BE2C (cell line): ENCODE measurements at regions not wholly inside any gene's neighbourhood (a gene's known extent, or its start where the extent isn't known, plus 50 kb on each side); places are given as distances from the start of the nearest gene placed in this dataset.

ENCODE experiments used
- DNase-seq: peaks from one replicate; pipeline ENCODE4 v3.0.0-alpha.2; 2020
- H3K27me3 ChIP-seq: fragments of 250-450 bp; sonication (Bioruptor Pico); 2 replicates; pipeline ENCODE4 v1.5.1; 2020; ENCODE audit warnings: mild to moderate bottlenecking
- H3K36me3 ChIP-seq: fragments of 250-450 bp; sonication (Bioruptor Pico); 2 replicates; pipeline ENCODE4 v1.5.1; 2020; ENCODE audit warnings: mild to moderate bottlenecking
- H3K4me1 ChIP-seq: fragments of 250-450 bp; sonication (Bioruptor Pico); 2 replicates; pipeline ENCODE4 v1.5.1; 2020
- H3K4me3 ChIP-seq: 2 replicates; pipeline ENCODE4 v1.5.1; 2011; ENCODE audit warnings: low read depth, low read length
- H3K9me3 ChIP-seq: fragments of 250-450 bp; sonication (Bioruptor Pico); 2 replicates; pipeline ENCODE4 v1.5.1; 2020
- TF ChIP-seq, protein P1 (sequence below): IDR thresholded peaks from 2 replicates; pipeline ENCODE4 v1.5.1; 2012; ENCODE audit warnings: mild to moderate bottlenecking, low read depth, low read length

DNA sequence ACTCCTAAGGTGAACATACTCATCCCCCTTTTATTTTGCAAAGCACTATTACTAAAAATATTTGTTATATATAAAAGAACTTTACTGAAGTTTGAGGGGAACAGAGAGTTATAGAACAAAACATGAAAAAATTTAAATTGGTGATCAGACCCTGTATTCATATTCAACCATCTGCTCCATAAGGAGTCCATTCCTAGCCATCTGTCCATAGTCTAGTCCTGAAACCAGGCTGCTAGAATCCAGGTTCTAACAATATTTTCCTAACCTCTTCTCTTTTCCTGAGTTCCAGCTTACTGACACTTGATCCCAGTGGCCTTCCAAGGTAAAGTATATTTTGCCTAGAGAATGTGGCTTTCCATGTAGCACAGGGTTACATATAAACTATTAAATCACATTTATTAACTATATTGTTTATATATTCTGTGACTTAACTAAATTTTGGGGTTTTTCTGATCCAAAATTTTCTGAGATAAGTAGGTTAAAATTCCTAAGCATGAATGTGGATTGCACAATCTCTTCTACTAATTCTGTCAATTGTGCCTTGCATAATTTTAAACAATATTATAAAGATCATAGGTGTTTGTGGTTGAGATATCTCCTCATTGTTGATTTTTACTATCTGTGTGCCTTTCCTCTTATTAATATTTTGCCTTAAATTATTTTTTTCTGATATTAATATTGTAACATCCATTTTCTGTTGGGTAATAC lies 137.6 kb upstream of the MAGI2 start:
- H3K36me3 ChIP-seq, result no peaks in the 10 kb centered on the region
- no peaks in the 10 kb centered on the region for H3K27me3 ChIP-seq
- no peak for DNase-seq
- no peak overlapping the region for H3K4me3 ChIP-seq
- no peaks in the 10 kb centered on the region for H3K9me3 ChIP-seq
- H3K4me1 ChIP-seq, result peaks cover 2% of the 10 kb centered on the region
- TF ChIP-seq, protein P1, sequence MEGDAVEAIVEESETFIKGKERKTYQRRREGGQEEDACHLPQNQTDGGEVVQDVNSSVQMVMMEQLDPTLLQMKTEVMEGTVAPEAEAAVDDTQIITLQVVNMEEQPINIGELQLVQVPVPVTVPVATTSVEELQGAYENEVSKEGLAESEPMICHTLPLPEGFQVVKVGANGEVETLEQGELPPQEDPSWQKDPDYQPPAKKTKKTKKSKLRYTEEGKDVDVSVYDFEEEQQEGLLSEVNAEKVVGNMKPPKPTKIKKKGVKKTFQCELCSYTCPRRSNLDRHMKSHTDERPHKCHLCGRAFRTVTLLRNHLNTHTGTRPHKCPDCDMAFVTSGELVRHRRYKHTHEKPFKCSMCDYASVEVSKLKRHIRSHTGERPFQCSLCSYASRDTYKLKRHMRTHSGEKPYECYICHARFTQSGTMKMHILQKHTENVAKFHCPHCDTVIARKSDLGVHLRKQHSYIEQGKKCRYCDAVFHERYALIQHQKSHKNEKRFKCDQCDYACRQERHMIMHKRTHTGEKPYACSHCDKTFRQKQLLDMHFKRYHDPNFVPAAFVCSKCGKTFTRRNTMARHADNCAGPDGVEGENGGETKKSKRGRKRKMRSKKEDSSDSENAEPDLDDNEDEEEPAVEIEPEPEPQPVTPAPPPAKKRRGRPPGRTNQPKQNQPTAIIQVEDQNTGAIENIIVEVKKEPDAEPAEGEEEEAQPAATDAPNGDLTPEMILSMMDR, result no peak

DNA sequence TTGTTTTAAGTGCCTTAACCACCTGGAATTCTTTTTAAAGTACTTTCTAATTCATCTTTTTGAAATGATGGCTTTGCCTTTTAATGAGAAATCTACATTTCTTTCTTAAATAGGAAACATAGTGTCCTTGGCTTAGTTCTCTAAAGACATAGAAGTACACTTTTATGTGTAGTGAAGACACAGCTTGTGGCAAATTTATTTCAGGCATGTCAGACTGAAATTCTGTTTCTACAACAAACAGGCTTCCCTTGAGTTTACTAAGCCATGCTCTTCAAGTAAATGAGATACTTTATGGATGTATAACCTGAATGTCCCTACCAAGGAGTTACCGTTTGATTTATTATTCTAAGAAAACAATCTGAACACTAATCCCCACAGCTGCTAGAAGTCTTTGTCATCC lies 136.9 kb upstream of the MAGI2 start:
- Histone ChIP-seq H3K4me3 (no peak overlapping the region), H3K36me3 (no peaks in the 10 kb centered on the region), H3K4me1 (peaks cover 2% of the 10 kb centered on the region), H3K9me3 (no peaks in the 10 kb centered on the region), H3K27me3 (no peaks in the 10 kb centered on the region)
- TF ChIP-seq, protein P1, result no peak
- no peak for DNase-seq

DNA sequence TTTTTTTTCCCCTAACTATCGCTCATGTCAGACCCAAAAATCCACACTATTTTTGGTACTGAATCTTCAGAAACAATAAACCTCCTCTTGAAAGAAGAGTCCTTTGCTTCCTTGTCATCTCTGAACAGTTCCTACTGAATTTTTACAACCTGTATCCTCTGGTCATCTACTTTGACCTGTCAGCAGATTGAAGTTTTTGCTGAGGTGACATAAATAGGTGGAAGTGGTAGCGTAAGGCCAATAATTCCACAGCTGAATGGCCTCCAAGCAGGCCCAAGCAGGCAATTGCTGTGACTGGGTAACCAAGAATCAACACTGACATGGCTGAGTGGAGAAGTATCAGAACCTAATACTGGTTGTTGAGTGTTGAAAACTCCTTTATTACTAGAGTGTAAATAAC lies 117.4 kb upstream of the MAGI2 start:
- H3K27me3 ChIP-seq, result no peaks in the 10 kb centered on the region
- no peak overlapping the region for H3K4me3 ChIP-seq
- no peaks in the 10 kb centered on the region for H3K9me3 ChIP-seq
- no peaks in the 10 kb centered on the region for H3K36me3 ChIP-seq
- no peak for DNase-seq
- H3K4me1 ChIP-seq, result no peaks in the 10 kb centered on the region
- TF ChIP-seq, protein P1, result no peak

DNA sequence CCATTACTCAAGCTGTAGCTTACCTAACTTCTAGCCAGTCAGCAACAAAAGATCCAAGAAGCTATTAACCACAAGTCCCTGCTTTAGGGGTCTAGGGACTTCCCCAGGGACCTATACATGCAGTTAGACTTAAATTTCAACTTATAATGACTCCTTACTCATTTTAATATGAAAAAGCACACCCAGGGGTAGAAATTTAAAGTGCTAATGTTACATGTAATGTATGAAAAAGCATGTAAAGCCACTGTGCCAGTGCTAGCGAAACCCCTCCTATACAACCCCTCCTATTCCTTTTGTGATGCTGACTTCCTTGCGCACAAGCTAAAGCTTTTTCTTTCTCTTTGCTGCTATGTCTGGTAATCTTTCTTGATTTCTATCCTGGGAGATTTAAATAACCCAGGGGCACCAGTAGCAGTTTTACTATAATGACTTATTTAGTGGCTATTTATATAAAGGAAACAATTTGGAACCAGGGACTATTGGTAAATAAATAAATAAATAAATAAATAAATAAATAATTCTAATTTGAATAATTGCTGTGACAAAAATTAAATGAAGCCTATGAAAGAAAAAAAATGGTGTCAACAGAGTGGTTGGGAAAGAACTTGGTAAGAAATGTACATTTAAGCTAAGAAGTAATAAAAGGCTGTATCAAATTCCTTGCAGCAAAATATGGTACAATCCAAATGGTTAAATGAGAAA lies 110.5 kb upstream of the MAGI2 start:
- DNase-seq, result no peak
- Histone ChIP-seq H3K4me1 (no peaks in the 10 kb centered on the region), H3K4me3 (no peak overlapping the region), H3K9me3 (no peaks in the 10 kb centered on the region), H3K27me3 (no peaks in the 10 kb centered on the region), H3K36me3 (no peaks in the 10 kb centered on the region)
- TF ChIP-seq, protein P1, result no peak

DNA sequence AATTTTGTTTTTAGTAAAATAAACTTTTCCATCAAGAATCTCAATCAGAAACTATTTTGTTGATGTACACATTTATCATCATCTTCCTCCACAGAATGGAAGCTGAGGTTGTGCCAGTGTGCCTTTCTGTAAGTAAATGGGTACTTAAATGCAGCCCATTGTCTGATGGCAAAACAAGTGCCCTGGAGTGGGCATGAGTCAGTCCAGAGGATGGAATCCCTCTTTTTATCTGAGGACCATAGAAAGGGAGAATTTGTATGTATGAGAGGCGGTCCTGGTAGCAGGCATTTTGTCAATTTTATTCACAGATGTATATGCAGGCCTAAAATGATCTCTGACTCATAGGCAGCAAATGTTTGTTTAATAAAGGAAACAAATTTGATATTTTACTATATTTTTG lies 102.1 kb upstream of the MAGI2 start:
- Histone ChIP-seq H3K9me3 (no peaks in the 10 kb centered on the region), H3K36me3 (no peaks in the 10 kb centered on the region), H3K27me3 (no peaks in the 10 kb centered on the region), H3K4me3 (no peak overlapping the region), H3K4me1 (no peaks in the 10 kb centered on the region)
- TF ChIP-seq, protein P1, result no peak
- DNase-seq, result no peak
